ENCODE measurements at regions not wholly inside any gene's neighbourhood (a gene's known extent, or its start where the extent isn't known, plus 50 kb on each side); places are given as distances from the start of the nearest gene placed in this dataset.

DNA sequence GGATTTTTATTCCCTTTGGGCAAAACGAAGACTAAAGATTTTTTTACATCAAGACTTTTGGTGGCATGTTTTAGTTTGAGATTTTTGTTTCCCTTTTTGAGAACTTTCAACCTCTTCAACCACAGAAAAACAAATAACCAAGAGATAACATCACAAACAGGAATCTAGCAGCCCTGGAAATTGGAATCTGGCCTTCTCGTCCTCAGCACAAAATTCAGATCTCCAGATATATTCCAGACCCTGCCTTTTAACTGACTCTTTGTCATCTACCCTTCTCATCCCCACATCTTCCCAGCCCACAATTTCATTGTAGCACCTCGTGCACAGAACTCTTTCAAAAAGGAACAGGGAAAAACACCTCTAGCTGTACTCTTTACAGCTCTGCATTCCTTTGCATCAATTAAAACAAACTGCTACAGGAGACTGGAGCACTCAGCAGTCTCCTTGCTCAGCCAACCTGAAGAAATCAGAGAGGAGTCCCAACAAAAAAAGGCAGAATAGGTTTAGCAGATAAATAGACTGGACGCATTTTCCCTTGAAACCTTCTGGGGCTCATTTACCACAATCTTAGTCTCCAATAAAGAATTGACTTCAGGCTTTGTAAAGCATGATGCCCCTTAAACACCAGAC is 251.0 kb downstream of the TTLL7 start:
- no peak overlapping the region for H3K4me3 ChIP-seq (ENCODE audit: control insufficient read depth, low read depth, low read length)
- DNase-seq (ENCODE audit: low read depth), result no peak
- TF ChIP-seq, protein P1, sequence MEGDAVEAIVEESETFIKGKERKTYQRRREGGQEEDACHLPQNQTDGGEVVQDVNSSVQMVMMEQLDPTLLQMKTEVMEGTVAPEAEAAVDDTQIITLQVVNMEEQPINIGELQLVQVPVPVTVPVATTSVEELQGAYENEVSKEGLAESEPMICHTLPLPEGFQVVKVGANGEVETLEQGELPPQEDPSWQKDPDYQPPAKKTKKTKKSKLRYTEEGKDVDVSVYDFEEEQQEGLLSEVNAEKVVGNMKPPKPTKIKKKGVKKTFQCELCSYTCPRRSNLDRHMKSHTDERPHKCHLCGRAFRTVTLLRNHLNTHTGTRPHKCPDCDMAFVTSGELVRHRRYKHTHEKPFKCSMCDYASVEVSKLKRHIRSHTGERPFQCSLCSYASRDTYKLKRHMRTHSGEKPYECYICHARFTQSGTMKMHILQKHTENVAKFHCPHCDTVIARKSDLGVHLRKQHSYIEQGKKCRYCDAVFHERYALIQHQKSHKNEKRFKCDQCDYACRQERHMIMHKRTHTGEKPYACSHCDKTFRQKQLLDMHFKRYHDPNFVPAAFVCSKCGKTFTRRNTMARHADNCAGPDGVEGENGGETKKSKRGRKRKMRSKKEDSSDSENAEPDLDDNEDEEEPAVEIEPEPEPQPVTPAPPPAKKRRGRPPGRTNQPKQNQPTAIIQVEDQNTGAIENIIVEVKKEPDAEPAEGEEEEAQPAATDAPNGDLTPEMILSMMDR (IDR thresholded peaks at IDR 0.05; ENCODE audit: control insufficient read depth, insufficient read depth, low read depth, low read length, missing control alignments), result no peak

DNA sequence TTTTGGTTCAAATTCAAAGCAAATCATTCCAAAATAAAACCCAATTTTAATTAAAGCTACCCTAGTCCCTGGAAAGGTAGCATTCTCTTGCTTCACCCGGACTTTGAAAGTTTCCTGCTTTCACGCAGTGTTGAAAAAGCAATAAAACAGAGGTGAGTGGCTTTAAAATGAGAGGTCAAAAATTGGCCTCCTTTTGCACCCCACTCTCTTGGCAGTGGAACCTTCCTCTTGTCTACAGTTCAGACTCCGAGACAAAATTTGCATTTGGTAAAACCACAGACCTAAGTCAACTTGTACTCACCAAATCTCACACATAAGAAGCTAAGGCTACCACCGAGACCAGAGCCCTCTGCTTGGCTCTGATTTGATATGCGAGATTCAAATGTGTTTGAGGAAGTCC is 252.7 kb downstream of the TTLL7 start:
- TF ChIP-seq, protein P1 (IDR thresholded peaks at IDR 0.05; ENCODE audit: control insufficient read depth, insufficient read depth, low read depth, low read length, missing control alignments), result no peak
- DNase-seq (ENCODE audit: low read depth), result no peak
- H3K4me3 ChIP-seq (ENCODE audit: control insufficient read depth, low read depth, low read length), result no peak overlapping the region

DNA sequence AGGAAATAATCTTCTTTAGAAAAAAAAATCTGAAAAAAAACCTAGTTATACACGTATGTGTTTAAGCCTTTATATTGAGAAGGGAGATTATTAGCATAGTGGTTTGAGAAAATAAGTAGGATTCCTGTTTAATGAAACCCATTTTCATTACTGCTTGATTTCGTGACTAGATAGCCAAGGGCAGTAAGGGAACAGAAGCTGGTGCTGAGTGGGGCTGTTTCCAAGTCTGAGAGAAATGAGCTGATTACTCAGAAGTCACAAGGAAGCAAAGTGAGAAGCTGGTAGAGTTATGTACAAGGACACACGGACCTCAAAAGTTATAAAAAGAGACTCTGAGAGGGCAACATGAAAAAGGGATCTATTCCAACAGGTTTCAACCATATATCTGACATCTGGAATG is 256.5 kb downstream of the TTLL7 start:
- H3K4me3 ChIP-seq (ENCODE audit: control insufficient read depth, low read depth, low read length), result no peak overlapping the region
- DNase-seq (ENCODE audit: low read depth), result no peak
- TF ChIP-seq, protein P1 (IDR thresholded peaks at IDR 0.05; ENCODE audit: control insufficient read depth, insufficient read depth, low read depth, low read length, missing control alignments), result no peak

DNA sequence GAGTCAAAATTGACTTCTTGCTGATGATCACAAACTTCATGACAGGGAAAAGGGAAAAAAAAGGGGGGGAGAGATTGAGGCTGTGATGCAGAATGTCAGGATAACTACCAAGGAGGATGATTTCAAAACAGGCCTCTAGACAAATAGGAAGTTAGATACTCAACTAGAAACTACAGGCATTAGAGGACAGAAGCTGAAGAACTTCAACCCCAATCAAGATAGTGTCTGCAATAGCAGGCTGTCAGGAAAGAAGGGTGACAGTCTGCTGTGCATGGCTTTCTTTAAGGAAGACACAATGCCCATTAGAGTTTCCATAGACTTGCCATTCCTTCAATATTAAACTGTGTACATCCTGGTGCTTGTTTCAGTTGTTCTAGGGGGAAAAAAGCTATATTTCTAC is 257.2 kb downstream of the TTLL7 start:
- TF ChIP-seq, protein P1 (IDR thresholded peaks at IDR 0.05; ENCODE audit: control insufficient read depth, insufficient read depth, low read depth, low read length, missing control alignments), result no peak
- DNase-seq (ENCODE audit: low read depth), result no peak
- no peak overlapping the region for H3K4me3 ChIP-seq (ENCODE audit: control insufficient read depth, low read depth, low read length)

GRCh38 chr1:83741348-83741747 is 257.6 kb downstream of the TTLL7 start:
- DNase-seq (ENCODE audit: low read depth), result no peak
- H3K4me3 ChIP-seq (ENCODE audit: control insufficient read depth, low read depth, low read length), result no peak overlapping the region
- TF ChIP-seq, protein P1 (IDR thresholded peaks at IDR 0.05; ENCODE audit: control insufficient read depth, insufficient read depth, low read depth, low read length, missing control alignments), result no peak

GRCh38 chr1:83735526-83735925 is 263.4 kb downstream of the TTLL7 start:
- DNase-seq (ENCODE audit: low read depth), result no peak
- TF ChIP-seq, protein P1 (IDR thresholded peaks at IDR 0.05; ENCODE audit: control insufficient read depth, insufficient read depth, low read depth, low read length, missing control alignments), result no peak
- no peak overlapping the region for H3K4me3 ChIP-seq (ENCODE audit: control insufficient read depth, low read depth, low read length)

- no peak for DNase-seq (ENCODE audit: low read depth)
- no peak overlapping the region for H3K4me3 ChIP-seq (ENCODE audit: control insufficient read depth, low read depth, low read length)
- TF ChIP-seq, protein P1 (IDR thresholded peaks at IDR 0.05; ENCODE audit: control insufficient read depth, insufficient read depth, low read depth, low read length, missing control alignments), result no peak
These were observed 264.5 kb downstream of the TTLL7 start for GRCh38 chr1:83734420-83734819.
